NCI-H1930 (cell line): ENCODE measurements at regions not wholly inside any gene's neighbourhood (a gene's known extent, or its start where the extent isn't known, plus 50 kb on each side); places are given as distances from the start of the nearest gene placed in this dataset.

Source experiments
- DNase-seq, 2 experiments: peaks; one replicate each; lab custom pipeline; 2025; lab: John Stamatoyannopoulos, UW

GRCh38 chr5:107147589-107147988 is 523.1 kb downstream of the EFNA5 start:
- no peak for DNase-seq

DNA sequence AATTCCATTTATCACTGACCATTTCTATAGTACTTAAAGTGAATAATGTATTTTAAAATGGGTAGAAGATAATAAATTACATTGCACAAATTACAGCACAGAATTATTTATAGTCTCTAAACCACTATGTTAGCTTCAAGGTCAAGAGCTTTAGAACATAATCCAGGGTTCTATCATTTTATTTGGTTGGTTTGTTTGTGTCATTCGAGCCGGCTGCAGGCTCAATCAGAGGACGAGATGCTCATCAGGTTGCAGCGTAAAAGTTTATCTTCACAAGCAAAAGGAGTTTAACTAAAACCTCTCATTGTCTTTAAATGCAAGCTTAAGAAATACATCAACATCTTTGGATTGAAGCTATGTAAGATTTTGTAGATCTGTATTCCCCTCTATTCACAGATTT is 523.8 kb downstream of the EFNA5 start:
- DNase-seq, result no peak

GRCh38 chr5:107135391-107135790 is 535.3 kb downstream of the EFNA5 start:
- no peak for DNase-seq

DNA sequence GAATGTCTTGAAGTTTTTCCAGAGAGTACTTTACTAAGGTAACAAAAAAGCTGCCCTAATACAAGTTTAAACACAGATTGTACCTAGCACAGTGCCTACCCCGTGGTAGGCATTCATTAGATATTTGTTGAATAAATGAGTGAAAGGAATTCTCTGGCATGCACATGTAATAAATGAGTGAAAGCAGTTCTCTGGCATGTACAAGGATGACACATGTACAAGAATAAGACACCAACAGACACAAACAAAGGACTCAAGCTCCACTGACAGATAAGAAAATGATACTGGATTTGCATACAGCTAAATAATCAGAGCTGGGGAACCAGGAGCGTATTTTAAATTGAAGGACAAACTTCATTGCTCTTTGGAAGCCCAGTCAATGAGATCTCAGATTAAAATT is 535.8 kb downstream of the EFNA5 start:
- DNase-seq, result no peak

- no peak for DNase-seq
These were observed 541.7 kb downstream of the EFNA5 start for GRCh38 chr5:107129051-107129450.

DNA sequence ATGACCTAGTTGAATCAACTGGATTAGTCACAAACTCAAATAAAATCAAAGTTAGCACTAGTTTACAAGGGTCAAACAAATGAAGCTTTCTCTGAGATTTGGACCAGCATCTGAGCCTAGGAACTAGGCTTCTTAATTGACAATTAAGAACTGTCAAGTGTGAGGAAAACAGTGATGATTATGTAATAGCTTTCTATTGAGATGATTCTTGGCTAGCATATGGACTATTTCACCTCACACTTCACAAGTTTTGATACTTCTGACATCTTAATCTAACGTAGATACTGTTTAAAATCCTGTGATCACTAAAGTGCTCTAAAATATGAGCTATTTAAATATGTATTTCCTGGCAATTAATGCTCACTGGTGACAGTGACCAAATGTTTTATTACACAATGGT is 542.9 kb downstream of the EFNA5 start:
- DNase-seq, result no peak

- no peak for DNase-seq
These were observed 544.4 kb downstream of the EFNA5 start for GRCh38 chr5:107126341-107126740.

- DNase-seq, result no peak
These were observed 546.4 kb downstream of the EFNA5 start for GRCh38 chr5:107124376-107124775.

- DNase-seq, result no peak
These were observed 547.7 kb downstream of the EFNA5 start for GRCh38 chr5:107123014-107123413.

DNA sequence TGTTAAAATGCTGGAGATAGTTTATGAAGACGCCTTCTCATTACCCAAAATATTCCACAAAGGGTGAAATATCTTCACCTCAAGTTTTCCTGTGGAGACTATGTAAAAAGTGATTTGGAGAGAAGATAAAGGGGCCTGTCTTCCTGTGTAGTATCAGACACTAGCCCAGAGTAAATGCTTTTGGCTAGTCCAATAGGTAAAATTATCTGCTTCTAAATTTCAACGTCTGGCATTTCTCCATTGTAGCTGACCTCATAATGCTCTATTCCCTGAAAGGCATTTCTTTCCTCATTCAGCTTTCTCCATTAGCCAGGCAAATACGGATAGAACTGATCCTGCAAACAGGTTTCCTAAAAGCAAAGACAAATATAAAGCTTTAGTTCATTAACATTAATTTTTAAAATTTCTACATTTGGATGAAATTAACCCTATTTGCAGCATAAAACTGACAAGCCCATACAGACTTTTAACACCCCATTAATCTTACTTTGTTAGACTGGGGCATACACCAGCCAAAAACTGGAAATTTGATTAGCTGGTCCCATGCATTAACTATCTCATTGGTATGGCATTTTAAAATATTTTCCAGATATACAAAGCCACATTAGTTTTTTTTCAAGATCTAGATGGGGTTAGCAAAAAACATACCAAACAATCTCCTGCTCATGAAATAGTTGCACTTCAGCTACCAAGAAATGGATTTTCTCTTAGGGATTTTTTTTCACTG is 548.8 kb downstream of the EFNA5 start:
- DNase-seq, result no peak

DNA sequence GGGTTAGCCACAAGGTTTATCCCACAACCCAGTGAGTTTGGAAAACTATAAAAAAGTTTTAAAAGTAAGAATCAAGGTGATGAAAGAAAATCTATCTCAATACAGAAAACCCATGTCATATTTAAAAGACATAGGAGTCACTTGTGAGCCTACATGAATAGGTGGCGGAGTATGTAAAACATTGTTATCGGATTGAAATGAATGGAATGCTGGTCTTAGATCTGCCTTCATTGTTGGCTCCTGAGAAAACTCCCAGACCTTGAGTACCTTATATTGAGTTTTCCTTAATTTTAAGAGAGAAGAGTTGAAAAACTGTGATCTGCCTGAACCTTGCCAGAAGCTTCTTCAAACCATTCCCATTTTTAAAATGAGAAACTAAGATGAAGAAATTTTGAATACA is 551.1 kb downstream of the EFNA5 start:
- no peak for DNase-seq

DNA sequence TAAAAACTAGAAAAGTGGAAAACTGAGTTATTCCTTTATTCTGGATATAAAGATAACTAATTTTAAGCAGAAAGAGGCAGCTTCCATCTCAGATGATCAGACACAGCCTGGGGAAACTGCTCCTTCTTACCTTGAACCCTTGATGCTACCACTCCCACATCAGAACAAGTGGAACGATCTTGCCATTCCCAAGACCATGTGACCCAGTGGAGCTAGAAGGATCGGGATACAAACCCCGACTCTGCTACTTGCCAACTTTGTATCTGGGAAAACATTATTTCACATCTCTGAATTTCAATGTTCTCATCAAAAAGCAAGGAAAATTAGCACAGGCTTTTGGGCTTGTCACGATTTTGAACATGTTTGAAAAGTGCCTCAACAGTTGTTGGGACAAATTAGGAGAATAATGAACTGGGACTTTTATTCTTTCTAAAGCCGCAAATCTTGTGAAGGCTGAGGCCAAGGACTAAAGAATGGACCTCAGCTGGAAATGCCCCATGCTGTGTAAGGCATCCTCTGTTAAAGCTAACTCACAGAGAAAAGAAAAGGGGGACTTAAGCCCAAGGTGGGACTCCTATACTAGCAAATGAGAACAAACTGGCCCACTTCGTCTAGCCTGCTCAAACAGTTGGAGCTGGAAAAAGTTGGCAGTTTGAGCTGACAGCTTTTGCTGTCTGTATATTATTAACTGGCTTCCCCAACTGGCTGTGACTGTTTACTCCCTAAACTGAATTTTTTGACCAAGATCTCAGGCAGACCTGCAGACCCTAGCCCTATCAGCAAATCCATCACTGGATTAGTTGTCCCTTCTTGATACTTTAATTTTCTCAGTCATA is 552.3 kb downstream of the EFNA5 start:
- DNase-seq, result no peak

GRCh38 chr5:107112216-107112615 is 558.5 kb downstream of the EFNA5 start:
- DNase-seq, result no peak

DNA sequence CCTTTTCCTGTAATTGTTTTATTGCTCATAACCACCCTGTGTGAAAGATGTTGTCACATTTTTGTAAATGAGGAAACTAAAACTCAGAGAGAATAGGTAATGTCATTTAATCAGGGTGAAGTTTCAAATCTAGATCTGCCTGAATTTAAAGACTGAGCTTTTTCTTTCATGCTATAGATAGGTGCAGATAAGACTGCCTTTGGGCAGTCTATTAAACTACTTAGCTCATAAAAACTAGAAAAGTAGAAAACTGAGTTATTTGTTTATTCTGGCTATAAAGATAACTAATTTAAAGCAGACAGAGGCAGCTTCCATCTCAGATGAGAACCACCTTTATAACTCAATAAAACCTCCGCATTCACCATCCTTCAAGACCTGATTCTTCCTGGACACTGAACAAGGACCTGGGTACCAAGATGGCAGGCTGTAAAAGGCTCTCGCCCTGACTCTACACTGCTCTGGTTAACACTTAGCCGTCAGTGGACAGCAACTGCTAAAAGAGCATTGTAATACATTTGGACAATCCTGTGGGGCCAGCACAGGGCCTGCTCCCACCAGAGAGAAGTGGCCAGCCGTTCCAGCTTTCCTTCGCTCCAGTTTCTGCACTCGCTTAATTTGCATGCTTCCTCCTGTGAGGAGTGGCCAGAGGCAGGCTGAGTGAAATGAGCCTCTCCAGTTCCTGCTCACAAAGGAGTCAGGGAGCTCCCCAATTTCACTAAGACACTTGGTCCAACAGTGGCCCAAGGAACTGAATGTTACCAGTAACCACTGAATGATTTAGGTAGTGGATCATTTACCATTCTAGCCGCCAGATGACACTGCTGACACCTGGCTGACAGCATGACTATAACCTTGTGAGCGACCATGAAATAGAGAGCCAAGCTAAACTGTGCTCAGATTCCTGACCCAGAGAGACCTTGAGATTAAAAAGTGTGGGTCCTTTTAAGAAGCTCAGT is 566.4 kb downstream of the EFNA5 start:
- no peak for DNase-seq

DNA sequence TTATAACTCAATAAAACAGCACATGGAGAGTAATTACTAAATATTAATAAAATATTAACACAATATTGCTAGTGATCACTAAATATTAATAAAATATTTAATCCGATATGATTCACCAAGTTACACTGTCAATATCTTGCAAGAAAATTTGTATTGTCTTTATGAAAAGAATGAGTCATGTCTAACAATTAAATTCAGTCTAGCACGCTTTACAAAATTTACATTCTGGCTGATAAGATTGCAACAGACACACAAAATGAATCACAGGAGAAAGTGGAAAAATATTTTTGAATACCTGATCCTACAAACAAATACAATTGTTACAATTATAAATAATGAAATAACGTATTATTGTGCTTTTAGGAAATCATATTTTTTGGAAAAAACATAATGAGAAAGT is 567.2 kb downstream of the EFNA5 start:
- no peak for DNase-seq

DNA sequence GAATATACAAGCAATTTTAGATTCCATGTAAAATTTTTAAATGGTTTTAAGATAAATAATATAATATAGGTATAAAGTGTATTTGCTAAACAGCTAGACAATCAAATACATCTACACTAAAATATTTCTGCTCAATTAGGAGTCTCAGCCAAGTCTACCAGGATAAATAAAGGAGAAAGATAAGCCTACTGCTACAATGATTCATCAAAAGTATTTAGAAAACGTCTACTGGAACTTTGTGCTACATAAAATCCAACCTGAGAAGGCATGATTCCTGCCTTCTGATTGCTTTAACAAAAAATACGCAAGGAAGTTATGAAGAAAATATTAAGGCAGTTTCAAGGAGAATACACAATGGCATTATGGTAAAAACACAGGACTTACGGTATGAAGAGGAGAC is 570.6 kb downstream of the EFNA5 start:
- no peak for DNase-seq

DNA sequence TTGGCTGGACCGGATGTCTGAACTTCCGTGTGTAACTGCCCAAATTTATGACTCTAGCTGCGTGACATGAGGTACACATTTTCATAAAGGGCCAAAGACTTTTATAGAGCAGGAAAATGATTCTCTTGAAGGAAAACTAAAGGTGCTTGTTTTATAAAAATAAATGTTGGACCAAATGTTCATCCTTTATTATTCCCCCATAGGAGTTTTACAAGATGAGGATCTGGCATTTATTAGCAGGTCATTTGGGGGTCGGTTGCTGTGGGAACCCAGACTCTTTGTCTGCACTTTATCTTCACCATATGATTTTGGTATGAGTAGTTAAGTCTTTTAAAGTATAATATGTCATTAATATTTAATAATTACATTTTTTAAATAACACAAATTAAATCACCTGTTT is 571.2 kb downstream of the EFNA5 start:
- no peak for DNase-seq

- DNase-seq, result no peak
These were observed 578.0 kb downstream of the EFNA5 start for GRCh38 chr5:107092695-107093094.

DNA sequence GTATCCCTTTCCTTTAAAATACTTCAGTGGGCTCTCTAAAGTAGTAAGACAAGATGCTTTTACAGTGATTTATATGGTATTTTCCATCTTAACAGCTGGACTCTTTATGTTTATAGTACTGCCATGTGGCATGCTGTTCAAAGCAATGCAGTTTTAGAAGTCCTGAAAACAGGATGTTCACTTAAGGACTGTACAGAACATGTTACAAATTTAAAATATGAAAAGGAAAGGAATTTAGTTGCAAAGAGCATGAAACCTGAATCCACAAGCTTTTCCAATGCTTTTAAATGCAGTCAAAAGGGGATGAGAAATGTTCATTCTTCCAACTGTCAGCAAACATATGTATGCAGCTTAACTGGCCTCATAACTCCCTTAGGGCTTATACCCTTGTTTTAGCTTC is 580.2 kb downstream of the EFNA5 start:
- no peak for DNase-seq

DNA sequence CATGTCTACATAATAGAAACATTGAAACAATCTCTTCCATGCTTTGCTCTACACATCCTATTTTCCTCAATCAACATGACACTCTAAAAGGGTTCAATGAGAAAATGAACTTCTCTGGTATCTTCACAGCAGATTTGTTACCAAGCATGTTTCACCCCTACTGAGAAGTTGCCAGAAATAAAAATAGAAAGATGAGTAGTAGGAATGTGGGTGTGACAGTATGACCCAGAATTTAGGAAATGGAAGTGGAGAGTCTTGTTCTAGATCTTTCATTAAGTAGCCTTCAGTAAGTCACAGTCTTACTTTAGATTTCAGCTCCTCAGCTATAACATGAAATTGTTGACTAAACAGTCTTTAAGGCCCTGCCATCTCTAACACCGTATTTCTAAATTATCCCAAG is 581.8 kb downstream of the EFNA5 start:
- DNase-seq, result no peak

- no peak for DNase-seq
These were observed 585.2 kb downstream of the EFNA5 start for GRCh38 chr5:107085572-107085971.

DNA sequence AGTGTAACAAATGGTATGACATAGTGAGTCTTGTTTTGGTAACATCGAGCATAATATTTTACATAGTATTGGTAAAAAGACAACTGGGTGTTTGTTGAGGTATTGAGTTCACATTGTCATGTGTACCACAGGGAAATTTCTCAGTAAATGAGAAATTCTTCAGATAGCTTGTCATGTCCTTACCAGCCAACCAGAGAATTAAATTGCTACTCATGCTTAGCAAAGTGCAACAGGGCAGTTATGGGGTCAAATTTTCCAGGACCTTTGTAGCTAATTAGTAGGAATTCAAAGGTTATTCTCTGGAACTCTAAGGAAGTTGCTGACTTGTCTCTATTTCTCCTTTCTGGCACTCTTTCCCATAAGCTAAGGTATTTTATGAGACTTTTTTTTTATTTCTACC is 595.7 kb downstream of the EFNA5 start:
- no peak for DNase-seq
